GM19043 (cell line): ENCODE measurements at regions not wholly inside any gene's neighbourhood (a gene's known extent, or its start where the extent isn't known, plus 50 kb on each side); places are given as distances from the start of the nearest gene placed in this dataset.
"Not testable (repeated sequence)": the region's sequence is repeated elsewhere in the genome, so short reads cannot be mapped to it uniquely, and the experiment has no call there.

Source experiments
- ATAC-seq: cut with Tn5 transposase; IDR thresholded peaks from one replicate; pipeline ENCODE4 v1.9.1; 2021; ENCODE audit warnings: low read depth; ENCODE audit not compliant: unreplicated experiment

DNA sequence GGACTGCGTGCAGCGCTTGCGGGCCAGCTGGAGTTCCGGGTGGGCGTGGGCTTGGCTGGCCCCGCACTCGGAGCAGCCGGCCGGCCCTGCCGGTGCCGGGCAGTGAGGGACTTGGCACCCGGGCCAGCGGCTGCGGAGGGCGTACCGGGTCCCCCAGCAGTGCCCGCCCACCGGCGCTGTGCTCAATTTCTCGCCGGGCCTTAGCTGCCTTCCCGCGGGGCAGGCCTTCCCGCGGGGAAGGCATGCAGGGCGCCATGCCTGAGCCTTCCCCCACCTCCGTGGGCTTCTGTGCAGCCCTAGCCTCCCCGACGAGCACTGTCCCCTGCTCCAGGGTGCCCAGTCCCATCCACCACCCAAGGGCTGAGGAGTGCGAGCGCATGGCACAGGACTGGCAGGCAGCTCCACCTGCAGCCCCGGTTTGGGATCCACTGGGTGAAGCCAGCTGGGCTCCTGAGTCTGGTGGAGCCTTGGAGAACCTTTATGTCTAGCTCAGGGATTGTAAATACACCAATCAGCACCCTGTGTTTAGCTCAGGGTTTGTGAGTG lies 975.0 kb upstream of the NRXN1 start:
- not testable (repeated sequence) for ATAC-seq

DNA sequence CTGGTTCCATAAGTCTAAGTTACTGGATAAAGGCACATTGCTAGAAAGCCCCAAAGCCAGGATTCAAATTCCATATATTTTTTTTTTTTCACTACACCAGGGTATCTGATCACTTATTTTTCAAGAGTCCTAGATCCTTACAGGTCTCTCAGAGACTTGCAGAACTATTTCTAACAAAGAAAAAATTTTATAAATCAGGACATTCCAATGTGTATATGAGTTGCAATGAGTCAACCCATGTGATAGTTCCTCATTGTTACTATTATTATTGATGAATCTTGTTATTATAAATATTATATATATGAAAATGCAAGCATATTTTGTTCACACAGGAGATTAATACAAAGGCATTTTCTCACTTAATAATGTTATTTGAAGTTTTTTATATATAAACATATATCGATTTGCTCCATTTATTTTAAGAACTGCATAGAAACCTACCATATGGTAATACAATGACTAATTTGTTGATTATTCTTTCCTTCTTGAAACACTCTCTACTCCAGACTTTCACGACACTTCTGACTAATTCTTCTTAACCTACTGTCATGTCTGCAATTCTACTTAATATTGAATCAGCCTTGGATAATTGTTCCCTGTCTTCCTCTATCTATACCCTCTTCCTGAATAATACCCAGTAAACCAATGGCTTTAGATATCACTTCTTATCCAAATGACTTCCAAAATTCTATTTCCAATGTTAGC lies 968.4 kb upstream of the NRXN1 start:
- ATAC-seq = no peak

DNA sequence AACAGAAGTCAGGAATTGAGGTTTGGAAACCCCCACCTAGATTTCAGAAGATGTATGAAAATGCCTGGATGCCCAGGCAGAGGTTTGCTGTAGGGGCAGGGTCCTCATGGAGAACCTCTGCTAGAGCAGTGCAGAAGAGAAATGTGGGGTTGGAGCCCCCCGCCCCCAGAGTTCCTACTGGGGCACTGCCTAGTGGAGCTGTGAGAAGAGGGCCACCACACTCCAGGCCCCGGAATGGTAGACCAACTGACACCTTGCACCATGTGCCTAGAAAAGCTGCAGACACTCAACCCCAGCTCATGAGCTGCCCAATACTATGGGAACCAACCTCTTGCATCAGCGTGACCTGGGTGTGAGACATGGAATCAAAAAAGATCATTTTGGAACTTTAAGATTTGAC lies 967.0 kb upstream of the NRXN1 start:
- ATAC-seq = no peak

DNA sequence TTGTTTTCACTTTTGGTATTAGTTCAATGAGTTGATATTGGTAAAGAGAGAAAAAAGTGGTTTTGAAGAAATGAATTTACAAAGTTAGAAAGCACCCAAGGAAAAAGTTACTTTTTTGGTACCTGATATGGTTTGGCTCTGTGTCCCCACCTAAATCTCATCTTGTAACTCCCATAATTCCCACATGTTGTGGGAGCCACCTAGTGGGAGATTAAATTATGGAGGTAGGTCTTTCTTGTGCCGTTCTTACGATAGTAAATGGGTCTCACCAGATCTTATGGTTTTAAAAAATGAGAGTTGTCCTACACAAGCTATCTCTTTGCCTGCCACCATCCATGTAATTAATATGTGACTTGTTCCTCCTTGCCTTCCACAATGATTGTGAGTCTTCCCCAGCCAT lies 965.6 kb upstream of the NRXN1 start:
- ATAC-seq = no peak

DNA sequence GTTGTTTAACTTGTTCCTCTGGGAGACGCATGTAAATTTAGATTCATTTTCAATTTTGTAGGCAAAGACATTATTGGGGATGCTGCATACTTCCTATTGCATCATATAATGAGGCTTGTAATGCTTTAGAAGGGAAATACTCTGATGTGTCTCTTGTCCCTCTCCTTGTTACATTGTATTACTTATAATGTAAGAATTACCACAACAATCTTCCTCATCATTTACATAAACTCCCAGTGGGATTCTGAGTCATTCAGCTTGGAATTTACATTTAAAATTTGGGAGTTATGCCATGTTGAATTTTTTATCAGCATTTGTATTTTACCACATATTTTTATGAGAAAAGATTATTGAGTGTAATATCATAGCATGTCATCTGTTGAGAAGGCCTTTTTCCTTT lies 963.4 kb upstream of the NRXN1 start:
- ATAC-seq = no peak

DNA sequence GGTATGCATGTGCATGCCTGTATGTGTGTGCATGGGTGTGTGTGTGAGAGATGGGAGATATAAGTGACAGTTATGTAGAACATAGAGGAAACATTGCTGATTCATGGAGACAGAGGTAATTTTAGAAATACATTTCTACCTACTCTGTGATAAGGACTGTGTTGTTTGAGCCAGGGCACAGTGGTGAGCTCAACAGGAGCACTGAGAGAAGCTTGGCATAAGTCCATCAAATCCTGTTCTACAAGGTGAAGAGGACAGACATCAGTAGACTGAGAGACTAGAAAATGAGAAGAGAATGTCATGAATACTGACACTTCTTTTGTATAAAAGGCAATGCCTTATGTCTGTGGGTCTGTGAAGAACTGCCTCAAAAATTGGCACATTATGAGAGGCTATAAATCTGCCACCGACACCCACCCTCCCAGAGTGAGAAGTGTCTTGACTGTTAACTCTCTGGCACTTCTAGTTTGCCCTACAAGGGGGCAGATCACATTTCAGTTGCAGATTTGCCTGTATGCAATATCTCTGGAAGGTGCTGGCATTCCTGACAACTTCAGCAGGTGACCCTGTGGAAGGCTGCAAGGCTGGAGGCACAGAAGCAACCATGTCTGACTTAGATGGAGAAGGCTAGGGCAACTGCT lies 962.3 kb upstream of the NRXN1 start:
- ATAC-seq = no peak

DNA sequence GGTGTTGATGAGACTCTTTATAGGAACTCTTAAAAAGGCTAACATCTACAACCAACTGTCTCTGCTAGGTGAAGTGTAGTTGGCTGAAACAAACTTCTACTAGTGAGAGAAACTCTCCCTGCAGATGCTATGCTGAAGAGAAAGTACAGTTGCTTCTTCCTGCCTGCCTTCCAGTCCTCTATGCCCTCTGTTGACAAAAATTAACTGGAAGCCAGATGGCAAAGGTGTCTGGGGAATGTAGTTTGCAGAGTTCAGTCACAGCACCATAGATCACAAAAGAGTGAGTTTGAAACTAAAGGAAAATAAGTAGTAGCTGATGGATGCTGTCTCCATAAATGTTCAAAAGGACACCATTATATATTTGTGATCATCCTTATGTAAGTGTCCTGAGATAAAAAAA lies 958.8 kb upstream of the NRXN1 start:
- no peak for ATAC-seq

DNA sequence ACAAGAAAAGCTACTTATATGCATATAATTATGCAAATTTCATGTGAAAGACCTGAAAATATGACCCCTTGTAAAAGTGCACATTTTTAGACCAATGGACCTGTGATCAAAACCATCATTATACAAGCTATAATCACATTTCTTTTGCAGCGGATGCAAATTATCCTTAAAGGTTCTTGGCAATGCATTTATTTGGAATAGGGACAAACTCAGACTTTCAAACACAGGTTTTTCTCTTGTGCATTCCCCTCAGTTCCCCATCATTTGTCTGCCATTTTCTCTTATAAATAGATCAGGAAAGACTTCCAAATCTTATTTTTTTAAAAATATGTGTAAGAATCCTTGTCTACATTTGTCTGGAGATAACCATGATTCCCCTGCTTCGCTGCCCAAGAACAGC lies 954.2 kb upstream of the NRXN1 start:
- no peak for ATAC-seq

DNA sequence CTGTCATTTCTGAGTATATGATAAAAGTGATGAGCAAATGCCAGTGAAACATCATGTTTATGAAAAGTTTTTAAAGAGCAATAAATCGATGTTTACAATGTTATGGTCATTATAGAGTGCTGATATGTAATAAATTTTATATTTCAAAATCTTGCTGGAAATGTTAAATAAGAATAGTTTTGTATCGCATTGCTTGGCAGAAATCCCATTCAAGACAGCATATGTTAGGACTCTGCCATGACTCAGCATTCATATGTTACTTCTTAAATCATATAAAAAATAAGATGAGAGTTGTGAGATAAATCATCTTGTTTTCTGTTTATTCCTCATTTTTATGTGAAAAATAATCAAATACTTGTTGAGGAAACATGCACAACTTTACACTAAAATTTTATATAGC lies 949.9 kb upstream of the NRXN1 start:
- ATAC-seq = no peak

DNA sequence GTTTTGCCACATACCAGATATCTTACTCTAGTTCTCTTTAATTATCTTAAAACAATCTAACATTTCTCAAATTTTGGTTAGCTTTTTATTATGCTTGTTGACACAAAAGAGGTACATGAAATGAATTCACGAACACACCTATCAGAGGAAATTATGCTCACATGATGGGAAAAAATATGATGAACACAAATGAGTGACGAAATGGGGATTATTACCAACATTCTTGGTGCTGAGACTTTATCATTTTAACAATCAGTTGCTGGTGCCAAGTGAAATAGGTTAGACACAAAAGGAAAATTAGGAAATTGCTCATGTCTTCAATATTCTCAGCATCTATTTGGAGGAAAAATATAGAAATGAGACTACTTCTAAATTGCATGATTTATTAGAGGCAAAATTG lies 944.7 kb upstream of the NRXN1 start:
- ATAC-seq = no peak

DNA sequence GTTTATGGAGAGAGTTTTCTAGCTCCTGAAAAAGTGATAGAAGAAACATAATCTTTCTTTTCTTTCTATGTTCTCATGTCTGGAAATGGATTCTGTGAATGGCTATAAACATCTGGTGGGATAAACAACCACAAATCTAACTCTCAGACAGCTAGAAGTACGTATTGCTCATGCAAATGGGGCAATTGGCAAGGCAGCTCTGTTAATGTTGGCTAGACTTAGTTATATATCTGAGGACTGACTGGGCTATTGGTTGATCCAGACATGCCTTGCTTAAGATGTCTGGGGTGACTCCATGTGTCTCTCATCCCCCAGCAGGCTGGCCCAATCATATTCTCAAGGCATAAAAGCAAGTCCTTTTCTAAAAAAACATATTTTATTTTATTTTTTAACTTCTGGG lies 939.2 kb upstream of the NRXN1 start:
- ATAC-seq = no peak

DNA sequence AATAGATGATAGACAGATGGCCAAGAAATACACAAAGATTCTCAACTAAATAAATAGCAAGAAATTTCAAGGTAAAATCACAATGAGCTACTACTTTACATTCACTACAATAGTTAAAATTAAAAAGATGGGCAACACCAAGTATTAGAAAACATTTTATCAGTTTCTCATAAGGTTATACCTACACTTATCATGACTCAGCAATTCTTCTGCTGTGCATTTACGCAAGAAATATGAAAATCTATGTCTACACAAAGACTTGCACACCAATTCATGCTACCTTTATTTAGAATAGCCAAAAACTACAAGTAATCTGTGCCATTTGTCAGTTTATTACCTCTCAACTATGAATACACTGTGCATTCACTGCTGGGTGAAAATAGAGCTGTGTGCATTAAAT lies 937.4 kb upstream of the NRXN1 start:
- no peak for ATAC-seq

DNA sequence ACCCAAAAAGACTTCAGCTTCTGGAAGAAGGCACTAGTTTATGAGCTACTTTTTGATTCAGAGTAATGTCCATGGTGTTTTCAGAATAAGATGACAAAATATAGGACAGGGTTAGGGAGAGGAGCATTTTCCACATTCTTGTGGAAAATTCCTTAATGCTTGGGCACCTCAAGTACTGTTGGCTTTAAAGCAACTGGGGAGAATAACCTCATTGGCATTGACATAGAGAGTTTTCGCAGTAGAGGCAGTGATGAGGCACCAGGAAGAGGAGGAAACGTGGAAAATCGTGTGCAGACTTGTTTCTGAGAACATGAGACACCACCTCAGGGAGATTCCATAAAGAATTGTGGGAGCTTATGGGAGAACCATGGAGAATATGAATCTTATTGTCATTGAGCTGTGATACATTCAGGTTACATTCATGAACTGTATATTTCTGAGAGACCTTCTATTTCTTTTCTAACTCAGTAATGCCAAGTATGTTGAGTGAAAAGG lies 929.0 kb upstream of the NRXN1 start:
- no peak for ATAC-seq

DNA sequence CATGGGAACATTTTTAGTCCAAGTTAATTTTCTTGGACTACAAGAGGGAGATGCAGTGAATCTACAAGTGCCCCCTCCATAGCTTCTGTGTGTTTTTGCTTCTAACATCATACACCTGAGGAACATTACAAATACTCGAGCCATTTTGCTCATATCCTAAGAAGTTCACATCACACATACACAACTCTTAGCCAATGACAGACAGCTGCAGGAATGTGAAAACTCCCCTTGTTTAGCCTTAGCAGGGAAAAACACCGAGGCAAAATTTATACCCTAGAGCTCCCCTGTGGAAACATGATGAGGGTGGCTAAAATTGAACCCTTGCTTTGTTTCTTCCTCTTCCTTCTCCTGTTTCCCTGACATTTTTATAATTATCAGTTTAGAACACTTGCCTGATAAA lies 928.3 kb upstream of the NRXN1 start:
- no peak for ATAC-seq

DNA sequence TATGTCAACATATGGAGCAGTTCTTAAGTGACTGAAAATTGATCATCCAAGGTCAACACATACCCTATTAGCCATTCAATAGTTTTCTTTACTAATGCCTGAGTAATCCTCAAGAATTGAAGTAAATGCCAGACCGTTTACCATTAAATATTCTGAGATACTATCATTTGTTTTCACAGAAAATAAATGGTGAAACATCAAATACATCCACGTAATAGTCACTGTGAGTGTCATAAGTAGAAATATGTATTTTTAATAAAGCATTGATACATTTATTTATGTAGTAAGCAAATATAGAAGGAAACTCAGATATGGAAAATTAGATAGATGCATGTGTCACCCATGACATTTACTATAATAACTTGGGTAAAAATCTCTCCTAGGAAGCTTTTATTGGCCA lies 927.8 kb upstream of the NRXN1 start:
- ATAC-seq = no peak

DNA sequence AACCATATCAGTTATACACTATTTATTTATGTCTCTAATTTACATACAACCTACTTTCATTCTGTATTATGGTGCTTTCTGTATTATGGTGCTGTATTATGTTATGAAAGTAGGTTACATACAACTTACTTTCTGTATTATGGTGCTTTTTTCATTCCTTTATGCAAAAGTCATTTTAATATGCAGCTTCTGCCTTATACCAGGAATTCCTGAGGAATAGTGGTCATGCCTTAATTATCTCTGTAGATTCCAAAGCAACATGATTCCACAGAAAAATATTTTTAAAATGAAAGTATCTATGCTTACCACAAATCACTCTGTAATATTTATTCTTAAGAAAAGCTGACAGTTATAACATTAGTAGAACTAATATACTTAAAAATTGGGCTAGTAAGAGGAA lies 922.0 kb upstream of the NRXN1 start:
- no peak for ATAC-seq

DNA sequence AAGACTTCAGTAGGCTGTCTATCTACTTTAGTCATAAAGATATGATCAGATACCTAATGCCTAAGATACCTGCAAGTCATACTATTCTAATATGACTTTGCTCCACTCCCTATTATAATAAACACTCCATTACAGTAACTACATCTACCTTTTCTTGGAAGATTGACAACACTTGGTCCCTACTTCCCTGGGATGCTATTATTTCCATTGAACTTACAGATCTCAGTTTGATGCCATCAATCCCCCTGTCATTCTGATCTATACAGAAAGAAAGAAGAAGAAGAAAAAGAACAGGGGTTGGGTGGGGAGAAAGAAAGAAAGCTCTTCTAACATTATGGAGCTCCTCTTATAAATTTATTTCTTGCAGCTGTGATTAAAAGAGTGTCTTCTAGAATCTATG lies 889.1 kb upstream of the NRXN1 start:
- ATAC-seq = no peak

DNA sequence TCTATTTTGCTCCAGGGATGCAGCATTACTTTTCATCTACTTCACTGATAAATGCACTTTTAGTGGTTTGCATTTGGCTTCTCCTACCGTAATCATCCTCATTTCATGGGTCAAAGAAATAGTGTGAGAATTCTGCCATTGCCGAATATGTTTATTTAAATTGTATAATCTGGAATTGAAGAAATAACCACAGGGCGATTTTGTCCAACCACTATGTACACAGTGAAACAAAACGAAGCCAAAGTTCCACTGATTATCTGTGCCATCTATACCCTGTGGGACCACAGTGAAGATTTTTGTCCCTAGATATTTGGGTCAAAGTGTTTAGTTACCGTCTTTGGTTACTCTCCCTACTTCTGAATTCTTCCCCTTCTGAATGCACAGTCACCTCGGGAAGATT lies 888.6 kb upstream of the NRXN1 start:
- no peak for ATAC-seq

DNA sequence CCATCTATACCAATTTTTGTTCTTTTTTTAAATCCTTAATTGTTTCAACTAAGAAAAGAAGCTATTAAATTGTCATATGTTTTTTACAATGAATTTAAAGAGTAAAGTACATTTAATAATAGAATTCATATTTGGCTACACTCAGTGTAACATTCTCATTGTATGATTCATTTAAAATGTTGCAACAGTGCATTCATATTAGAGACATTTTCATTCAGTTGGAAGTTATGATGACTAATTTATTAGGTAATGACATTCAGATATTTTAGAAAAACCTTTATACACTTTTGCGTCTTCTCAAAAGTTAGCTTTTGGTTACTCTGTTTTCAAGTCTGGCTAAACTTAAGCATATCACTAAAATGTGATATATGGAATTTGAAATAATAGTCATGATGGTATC lies 887.5 kb upstream of the NRXN1 start:
- ATAC-seq = no peak

DNA sequence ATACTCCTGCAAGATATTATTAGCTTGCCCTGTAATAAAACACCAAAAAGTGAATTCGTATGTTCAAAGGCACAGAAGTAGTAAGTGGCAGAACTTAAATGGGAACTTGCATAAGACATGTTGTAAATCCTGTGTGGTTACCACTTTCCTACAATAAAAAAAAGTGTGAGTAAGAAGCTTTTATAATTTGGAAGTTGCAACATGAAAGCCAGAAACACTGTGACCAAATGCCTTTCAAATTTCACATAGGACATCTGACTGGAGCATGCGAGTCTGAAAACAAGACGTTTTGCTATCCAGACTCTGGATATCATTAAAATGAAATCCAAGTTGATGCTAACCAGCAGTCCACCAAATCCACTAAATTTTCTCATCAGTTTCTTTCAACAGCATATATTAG lies 886.2 kb upstream of the NRXN1 start:
- ATAC-seq = no peak

DNA sequence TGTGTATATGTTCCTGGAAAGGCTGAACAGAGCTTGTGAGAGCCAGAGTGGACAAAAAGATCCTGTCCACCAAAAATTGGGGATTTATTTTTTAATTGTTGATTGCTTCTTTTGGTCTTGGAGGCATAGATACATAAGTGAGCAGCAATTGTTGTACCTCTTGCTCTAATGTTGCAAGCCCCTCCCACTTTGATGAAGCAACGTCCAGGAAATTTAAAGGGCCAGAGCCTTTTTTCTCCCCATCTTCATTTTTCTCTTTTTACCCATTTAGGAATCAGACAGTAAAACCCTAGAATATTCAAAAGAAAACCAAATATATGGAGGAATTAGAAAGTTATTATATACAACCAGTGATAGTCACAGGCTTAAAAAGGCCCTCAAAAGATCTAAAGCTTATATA lies 871.8 kb upstream of the NRXN1 start:
- ATAC-seq = no peak

DNA sequence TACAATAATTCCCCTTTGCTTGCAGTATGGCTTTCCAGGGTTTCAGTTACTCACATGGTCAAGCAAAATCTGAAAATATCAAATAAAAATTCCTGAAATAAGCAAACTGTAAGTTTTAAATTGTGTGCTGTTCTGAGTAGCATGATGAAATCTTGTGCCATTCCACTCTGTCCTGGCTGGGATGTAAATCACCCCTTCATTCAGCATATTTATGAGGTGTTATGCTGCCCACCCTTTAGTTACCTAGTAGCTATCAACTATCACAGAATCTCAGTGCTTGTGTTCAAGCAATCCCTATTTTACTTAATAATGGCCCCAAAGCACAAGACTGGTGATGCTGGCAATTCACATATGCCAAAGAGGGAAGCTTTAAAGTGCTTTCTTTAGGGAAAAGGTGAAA lies 867.7 kb upstream of the NRXN1 start:
- ATAC-seq = no peak
